ENCODE measurements at regions not wholly inside any gene's neighbourhood (a gene's known extent, or its start where the extent isn't known, plus 50 kb on each side); places are given as distances from the start of the nearest gene placed in this dataset.

DNA sequence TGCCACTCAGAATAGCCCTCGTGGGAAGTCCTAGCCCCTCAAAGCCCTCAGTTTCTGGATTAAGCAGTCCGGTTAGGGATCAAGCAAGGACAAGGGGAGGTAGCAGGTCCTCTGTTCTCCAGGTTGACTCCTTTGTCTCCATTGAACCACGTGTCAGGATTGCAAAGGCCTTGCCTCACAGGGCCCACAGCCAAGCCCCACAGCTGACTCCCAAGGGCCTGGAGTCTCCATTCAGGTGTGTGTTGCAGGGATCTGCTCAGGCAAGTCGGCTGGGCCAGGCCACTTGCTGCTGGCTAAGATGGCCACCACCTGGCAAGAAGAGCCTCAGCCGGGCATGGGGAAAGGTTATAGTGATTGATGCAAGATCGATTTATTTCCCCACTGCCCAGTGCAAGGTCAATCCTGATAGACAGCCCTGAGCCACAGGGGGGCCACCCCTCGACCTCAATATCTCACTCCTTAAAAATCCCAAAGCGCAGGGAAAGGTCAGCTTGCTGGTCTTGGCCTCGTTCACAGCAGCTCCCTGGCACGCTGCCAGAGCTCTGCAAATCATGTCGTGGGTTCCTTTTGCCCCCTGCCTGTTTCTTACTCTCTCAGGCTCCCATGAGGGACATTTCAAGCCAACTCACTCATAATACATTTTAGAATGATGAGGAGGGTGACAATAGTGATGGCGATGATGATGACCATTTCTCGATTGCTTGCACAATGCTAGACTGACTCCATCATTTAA lies 75.9 kb downstream of the EDN3 start:
- intact Hi-C loops (cut with micrococcal nuclease) = no loop called here
- H3K4me1 Mint-ChIP-seq = peaks cover 5% of the 10 kb centered on the region
- H3K36me3 Mint-ChIP-seq (ENCODE audit: low read depth) = no peaks in the 10 kb centered on the region
- H3K9me3 Mint-ChIP-seq = no peaks in the 10 kb centered on the region
- H3K4me3 Mint-ChIP-seq = no peak overlapping the region
- peaks cover 10% of the 10 kb centered on the region for H3K27me3 Mint-ChIP-seq
- DNase-seq = no peak
- no peak overlapping the region for H3K27ac Mint-ChIP-seq

DNA sequence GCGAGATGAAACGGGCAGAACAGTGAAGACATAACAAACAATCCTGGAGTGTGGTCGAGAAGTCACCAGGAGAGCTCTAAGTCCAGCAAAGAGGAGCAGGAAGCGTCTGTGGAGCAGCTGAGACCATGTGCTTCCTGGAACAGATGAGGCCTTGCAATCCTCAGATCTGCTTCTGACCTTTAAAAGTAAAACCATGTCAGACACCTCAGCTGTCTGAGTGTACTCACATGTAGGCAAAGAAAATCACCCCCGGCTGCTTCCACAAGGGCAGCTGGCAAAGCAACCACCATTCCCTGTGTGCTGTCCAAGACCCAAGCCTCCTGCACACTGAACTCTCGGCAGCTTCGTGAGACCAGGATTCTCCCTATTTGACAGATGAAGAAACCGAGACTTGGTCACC lies 76.6 kb downstream of the EDN3 start:
- intact Hi-C loops (cut with micrococcal nuclease) = no loop called here
- Mint-ChIP-seq H3K27me3 (peaks cover 10% of the 10 kb centered on the region), H3K36me3 (ENCODE audit: low read depth) (no peaks in the 10 kb centered on the region), H3K9me3 (no peaks in the 10 kb centered on the region), H3K4me1 (peaks cover 5% of the 10 kb centered on the region), H3K4me3 (no peak overlapping the region), H3K27ac (no peak overlapping the region)
- no peak for DNase-seq

DNA sequence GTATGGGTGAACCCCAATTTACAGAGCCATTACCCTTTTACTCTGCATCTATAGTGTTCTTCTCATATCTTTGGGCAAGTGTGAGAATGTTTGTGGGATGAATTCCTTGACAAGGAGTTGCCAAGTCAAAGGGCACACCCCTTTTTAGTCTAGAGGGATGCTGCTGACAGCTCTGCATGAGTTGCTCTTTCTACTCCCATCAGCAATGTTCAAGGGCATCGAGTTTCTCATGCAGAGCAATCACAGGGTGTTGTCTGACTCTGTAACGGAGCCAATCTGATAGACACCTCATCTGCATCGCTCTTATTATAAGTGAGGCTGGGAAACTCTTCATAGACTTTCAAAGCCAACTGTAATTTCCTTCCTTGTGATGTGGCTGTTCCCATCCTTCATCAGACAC lies 77.4 kb downstream of the EDN3 start:
- Mint-ChIP-seq H3K9me3 (no peaks in the 10 kb centered on the region), H3K27me3 (peaks cover 10% of the 10 kb centered on the region), H3K4me3 (no peak overlapping the region), H3K4me1 (peaks cover 5% of the 10 kb centered on the region), H3K27ac (no peak overlapping the region), H3K36me3 (ENCODE audit: low read depth) (no peaks in the 10 kb centered on the region)
- intact Hi-C loops (cut with micrococcal nuclease) = no loop called here
- DNase-seq = no peak

DNA sequence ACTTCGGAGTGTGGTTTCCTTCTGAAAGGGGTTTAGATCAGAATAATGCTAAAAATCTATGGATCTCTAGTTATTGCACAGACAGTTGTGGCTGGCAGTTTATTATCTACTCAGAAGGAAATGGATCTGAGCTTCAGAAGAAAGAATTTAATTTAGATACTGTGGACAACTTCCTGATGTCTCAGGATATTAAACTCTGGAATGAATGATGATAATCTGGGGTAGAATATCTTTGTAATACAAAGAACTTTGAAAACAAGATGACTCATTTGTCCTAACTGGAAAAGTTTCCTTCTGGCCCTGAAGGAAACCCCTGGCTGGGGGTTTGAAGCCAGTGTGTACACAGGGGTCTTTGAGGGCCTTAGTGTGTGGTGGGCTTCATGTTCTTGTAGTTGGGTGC lies 78.0 kb downstream of the EDN3 start:
- peaks cover 6% of the 10 kb centered on the region for H3K27me3 Mint-ChIP-seq
- DNase-seq = no peak
- intact Hi-C loops (cut with micrococcal nuclease) = no loop called here

DNA sequence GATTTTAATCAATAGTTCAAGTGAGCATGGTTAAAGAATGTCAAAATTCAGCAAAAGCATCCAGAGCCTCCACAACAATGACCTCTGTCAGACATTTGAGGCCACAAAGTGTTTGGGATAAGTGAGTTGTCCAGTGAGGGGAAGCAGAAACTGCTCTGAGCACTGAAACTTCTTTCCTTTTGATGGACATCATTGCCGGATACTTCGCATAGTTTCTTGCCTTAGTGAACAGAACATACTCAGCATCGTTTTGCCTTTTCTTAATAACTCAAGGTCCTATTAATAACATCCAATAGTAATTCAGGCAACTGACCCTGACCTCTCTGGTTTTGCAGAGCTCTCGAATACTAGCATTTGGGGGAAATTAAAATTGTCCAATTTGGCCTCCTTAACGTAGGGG lies 78.6 kb downstream of the EDN3 start:
- no peak overlapping the region for H3K4me3 Mint-ChIP-seq
- no peaks in the 10 kb centered on the region for H3K36me3 Mint-ChIP-seq (ENCODE audit: low read depth)
- no peaks in the 10 kb centered on the region for H3K9me3 Mint-ChIP-seq
- H3K27ac Mint-ChIP-seq = no peak overlapping the region
- no peak for DNase-seq
- peaks cover 3% of the 10 kb centered on the region for H3K27me3 Mint-ChIP-seq
- H3K4me1 Mint-ChIP-seq = peaks cover 5% of the 10 kb centered on the region
- intact Hi-C loops (cut with micrococcal nuclease) = no loop called here

More for the DNA sequence above, 78.0 kb downstream of the EDN3 start:
- no peaks in the 10 kb centered on the region for H3K36me3 Mint-ChIP-seq (ENCODE audit: low read depth)
- no peaks in the 10 kb centered on the region for H3K9me3 Mint-ChIP-seq
- H3K4me3 Mint-ChIP-seq = no peak overlapping the region
- H3K4me1 Mint-ChIP-seq = peaks cover 5% of the 10 kb centered on the region
- no peak overlapping the region for H3K27ac Mint-ChIP-seq

DNA sequence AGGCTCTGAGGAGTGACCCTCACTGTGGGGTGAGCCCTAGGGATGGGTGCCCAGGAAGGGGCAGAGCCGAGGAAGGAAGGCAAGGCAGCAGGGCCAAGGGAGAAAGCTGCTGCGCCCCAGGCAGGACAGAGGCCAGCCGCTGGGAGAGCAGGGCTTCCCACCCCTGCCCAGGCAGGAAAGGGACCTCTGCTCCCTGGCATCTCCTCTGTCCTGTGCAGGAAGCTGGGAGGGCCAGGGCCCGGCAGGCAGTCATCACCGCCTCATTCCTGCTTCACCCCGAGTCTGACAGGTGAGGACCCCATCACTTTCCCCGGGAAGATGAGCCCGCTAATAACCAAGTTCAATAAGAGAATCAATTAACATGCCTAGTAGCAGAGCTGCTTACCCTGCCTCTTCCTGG lies 81.3 kb downstream of the EDN3 start:
- Mint-ChIP-seq H3K4me1 (peaks cover 11% of the 10 kb centered on the region), H3K4me3 (no peak overlapping the region), H3K27ac (no peak overlapping the region), H3K27me3 (no peaks in the 10 kb centered on the region), H3K36me3 (ENCODE audit: low read depth) (no peaks in the 10 kb centered on the region), H3K9me3 (no peaks in the 10 kb centered on the region)
- DNase-seq = no peak
- intact Hi-C loops (cut with micrococcal nuclease) = no loop called here

DNA sequence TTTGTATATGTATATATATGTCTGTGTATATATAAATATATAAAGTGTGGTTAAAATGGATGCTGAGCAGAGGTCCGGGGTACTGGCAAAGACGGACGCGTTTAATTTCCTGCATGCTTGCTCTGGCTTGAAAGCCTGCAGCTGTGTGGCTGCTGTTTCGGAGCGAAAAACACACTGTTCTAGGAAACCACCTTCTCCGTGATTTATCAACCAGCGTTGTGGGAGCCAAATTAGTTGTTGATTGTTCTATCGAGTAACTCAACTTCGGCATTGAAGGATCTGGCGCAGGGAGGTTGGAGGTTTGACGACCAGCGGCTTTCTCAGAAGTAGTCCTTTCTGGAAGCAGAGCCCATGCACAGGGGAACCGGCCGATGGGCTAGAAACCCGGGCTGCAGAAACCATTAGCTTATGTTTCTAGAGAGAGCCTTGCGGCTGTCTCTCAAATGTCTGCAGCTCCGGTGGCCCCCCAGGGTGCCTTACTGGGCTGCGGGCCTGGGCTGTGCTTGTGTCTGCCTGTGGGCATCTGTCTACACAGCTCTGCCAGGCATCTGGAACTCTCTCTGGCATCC lies 81.8 kb downstream of the EDN3 start:
- no peak overlapping the region for H3K27ac Mint-ChIP-seq
- H3K27me3 Mint-ChIP-seq = no peaks in the 10 kb centered on the region
- no peaks in the 10 kb centered on the region for H3K9me3 Mint-ChIP-seq
- no peaks in the 10 kb centered on the region for H3K36me3 Mint-ChIP-seq (ENCODE audit: low read depth)
- intact Hi-C loops (cut with micrococcal nuclease) = no loop called here
- no peak for DNase-seq
- peaks cover 7% of the 10 kb centered on the region for H3K4me1 Mint-ChIP-seq
- H3K4me3 Mint-ChIP-seq = no peak overlapping the region

DNA sequence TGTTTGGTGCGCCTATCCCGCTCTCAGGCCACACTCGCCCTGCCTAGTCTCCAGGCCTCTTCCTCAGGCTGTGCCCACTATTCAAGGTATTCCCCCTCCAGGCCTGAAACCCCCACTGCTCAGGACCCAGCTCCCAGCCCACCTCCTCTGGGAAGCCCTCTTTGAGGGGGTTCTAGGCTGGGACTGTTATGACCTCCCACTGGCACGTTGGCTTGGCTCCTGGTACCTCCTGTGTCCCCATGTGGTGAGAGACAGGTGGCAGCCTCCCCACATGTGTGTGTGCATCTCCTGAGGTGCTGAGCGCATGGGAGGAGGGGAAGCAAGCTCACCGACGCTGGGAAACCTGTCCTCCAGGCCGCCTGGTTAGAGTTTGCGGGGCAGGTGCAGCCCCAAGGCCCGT lies 82.5 kb downstream of the EDN3 start:
- no peaks in the 10 kb centered on the region for H3K27me3 Mint-ChIP-seq
- H3K4me3 Mint-ChIP-seq = no peak overlapping the region
- no peak for DNase-seq
- no peaks in the 10 kb centered on the region for H3K9me3 Mint-ChIP-seq
- peaks cover 7% of the 10 kb centered on the region for H3K4me1 Mint-ChIP-seq
- no peaks in the 10 kb centered on the region for H3K36me3 Mint-ChIP-seq (ENCODE audit: low read depth)
- intact Hi-C loops (cut with micrococcal nuclease) = no loop called here
- no peak overlapping the region for H3K27ac Mint-ChIP-seq

DNA sequence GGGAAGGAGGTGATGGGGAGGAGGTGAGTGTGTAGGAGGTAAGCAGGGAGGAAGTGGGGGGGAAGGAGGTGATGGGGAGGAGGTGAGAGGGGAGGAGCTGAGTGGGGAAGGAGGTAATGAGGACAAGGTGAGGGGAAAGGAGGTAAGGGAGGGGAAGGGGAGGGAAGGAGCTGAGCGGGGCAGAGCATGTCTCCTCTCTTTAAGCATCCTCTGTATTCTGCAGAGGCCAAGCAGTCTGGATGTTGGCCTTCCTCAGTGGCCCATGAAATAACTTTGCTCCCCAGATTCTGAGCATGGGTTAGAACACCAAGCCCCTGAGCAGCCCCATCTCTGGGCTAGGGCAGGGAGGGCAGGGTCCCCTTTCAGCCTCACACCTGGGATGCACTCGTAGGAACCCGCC lies 84.6 kb downstream of the EDN3 start:
- intact Hi-C loops (cut with micrococcal nuclease) = no loop called here
- H3K27ac Mint-ChIP-seq = no peak overlapping the region

DNA sequence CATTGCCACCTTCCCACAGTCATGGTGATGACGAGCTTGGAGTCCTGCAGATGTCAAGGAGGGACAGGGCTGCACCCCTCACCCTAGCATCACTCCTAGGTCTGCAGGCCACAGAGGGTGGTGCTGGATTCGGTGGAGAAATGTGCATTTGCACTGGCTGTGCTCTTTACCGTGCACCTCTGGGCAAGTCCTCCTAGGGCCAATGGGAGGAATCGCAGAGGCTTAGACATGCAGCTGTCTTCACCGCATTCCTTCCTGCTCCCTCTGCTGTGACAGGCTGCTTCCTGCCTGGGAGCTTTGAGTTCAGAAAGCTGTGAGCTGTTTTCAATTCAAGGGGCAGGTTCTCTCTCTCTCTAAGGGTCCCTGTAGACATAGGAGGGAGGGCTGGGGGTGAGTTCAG lies 85.1 kb downstream of the EDN3 start:
- intact Hi-C loops (cut with micrococcal nuclease) = no loop called here
- peaks cover 7% of the 10 kb centered on the region for H3K4me1 Mint-ChIP-seq
- no peaks in the 10 kb centered on the region for H3K27me3 Mint-ChIP-seq
- H3K4me3 Mint-ChIP-seq = no peak overlapping the region
- no peak overlapping the region for H3K27ac Mint-ChIP-seq
- H3K36me3 Mint-ChIP-seq (ENCODE audit: low read depth) = no peaks in the 10 kb centered on the region
- H3K9me3 Mint-ChIP-seq = no peaks in the 10 kb centered on the region
- DNase-seq = peak; percentile 64

More for the DNA sequence above, 84.6 kb downstream of the EDN3 start:
- Mint-ChIP-seq H3K9me3 (no peaks in the 10 kb centered on the region), H3K4me3 (no peak overlapping the region), H3K36me3 (ENCODE audit: low read depth) (no peaks in the 10 kb centered on the region), H3K4me1 (peaks cover 7% of the 10 kb centered on the region), H3K27me3 (no peaks in the 10 kb centered on the region)
- DNase-seq = no peak

DNA sequence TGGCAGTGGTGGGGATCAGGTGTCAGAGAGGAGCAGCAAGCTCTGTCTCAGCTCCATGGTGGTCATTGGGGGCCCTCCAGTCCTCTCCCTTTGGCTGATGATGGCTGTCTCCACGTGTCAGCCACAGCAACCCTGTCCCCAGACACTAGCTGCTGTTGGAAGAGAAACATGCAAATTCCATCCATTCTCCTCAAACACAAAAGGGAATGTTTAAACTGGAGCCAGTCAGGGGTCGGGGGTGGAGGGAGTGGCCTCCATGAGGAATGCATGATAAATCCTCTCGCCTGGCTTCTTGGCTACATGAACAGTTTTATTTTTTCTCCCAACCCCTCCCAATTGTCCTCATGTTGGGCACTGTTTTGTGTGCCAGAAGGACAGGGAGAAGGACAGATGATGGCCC lies 86.4 kb downstream of the EDN3 start:
- Mint-ChIP-seq H3K9me3 (no peaks in the 10 kb centered on the region), H3K36me3 (ENCODE audit: low read depth) (no peaks in the 10 kb centered on the region), H3K27ac (no peak overlapping the region), H3K4me3 (no peak overlapping the region), H3K4me1 (peaks cover 7% of the 10 kb centered on the region), H3K27me3 (peaks cover 2% of the 10 kb centered on the region)
- intact Hi-C loops (cut with micrococcal nuclease) = no loop called here
- DNase-seq = no peak

DNA sequence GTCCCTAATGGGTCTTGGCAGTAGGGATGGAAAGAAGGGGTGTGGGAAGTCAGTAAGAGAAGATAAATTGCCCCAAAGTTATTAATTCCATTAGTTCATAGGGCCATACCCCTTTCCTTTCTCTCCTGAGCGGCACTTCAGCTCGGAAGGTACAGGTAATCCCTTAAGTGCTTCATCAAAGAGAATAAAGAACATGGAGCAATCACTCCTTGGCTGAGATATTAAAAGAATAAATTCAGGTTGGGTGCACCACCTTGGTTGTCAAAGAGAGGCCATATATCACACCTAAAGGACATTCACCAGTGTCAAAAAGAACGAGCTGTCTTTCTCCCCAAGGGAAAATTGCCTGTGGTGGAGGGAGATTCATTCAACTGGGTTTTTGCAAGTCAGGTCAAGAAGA lies 87.5 kb downstream of the EDN3 start:
- Mint-ChIP-seq H3K9me3 (no peaks in the 10 kb centered on the region), H3K27ac (no peak overlapping the region), H3K4me1 (peaks cover 7% of the 10 kb centered on the region)

DNA sequence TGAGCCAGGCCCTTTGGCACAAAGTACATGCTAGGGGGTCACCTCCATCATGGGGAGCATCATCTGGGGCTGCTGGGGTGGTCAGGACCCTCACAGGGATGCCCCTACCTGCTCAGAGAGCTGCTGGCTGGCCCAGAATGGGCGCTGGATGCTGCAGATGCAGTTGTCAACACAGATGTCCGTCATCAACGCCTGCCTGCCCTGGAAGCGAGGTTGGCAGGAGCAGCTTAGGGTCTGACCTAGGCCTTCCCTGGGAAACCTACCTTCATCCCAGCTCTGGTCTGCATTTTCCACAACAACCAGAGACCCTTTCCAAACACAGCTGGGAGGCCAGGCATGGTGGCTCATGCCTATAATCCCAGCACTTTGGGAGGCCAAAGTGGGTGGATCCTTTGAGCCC lies 88.0 kb downstream of the EDN3 start:
- Mint-ChIP-seq H3K27ac (no peak overlapping the region), H3K36me3 (ENCODE audit: low read depth) (no peaks in the 10 kb centered on the region), H3K27me3 (peaks cover 6% of the 10 kb centered on the region), H3K9me3 (peaks cover 5% of the 10 kb centered on the region), H3K4me3 (no peak overlapping the region), H3K4me1 (peaks cover 7% of the 10 kb centered on the region)
- intact Hi-C loops (cut with micrococcal nuclease) = no loop called here
- DNase-seq = no peak

More for the DNA sequence above, 87.5 kb downstream of the EDN3 start:
- no peak overlapping the region for H3K4me3 Mint-ChIP-seq
- H3K27me3 Mint-ChIP-seq = peaks cover 2% of the 10 kb centered on the region
- no peak for DNase-seq
- no peaks in the 10 kb centered on the region for H3K36me3 Mint-ChIP-seq (ENCODE audit: low read depth)
- intact Hi-C loops (cut with micrococcal nuclease) = no loop called here

DNA sequence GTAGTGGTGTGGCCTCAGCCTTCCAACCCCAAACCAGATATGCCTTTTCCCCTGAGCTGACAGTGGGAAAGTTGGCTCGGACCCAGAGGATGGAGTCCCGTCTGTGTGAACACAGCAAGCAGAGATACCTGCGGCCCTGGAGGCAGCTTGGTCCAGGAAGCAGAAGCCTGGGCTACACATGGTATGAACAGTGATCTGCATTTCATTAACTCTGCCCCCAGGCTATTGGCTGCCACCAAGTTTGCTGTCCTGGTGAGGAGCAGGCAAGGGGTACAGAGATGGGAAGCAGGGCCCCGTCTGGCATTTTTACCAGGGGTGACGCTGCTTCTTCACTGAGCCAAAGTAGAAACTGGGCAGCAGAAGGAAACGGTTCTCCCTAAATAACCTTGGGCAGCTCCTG lies 90.0 kb downstream of the EDN3 start:
- Mint-ChIP-seq H3K36me3 (ENCODE audit: low read depth) (no peaks in the 10 kb centered on the region), H3K27ac (no peak overlapping the region), H3K9me3 (peaks cover 5% of the 10 kb centered on the region), H3K4me1 (peaks cover 5% of the 10 kb centered on the region), H3K4me3 (no peak overlapping the region), H3K27me3 (peaks cover 10% of the 10 kb centered on the region)
- no peak for DNase-seq
- intact Hi-C loops (cut with micrococcal nuclease) = no loop called here

DNA sequence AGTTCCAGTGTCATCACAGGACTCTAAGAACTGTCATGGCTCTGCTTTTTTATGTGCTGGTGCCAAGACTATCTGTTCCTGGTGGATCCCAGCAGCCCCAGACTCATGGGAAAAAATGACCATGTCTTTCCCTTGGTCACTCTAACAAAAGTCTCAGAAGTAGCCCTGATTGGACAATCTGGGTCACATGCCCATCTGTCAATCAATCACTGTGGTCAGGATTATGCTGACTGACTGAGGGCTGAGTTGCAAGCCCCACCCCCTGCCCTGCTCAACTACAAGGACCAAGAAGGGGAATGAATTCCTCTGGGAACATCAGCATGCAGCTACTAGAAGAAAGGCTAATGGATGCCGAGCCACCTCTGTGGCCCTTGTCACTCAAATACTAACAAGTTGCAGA lies 91.6 kb downstream of the EDN3 start:
- Mint-ChIP-seq H3K27me3 (peaks cover 10% of the 10 kb centered on the region), H3K4me1 (no peaks in the 10 kb centered on the region), H3K9me3 (peaks cover 5% of the 10 kb centered on the region), H3K4me3 (no peak overlapping the region), H3K27ac (no peak overlapping the region), H3K36me3 (ENCODE audit: low read depth) (no peaks in the 10 kb centered on the region)
- DNase-seq = no peak
- intact Hi-C loops (cut with micrococcal nuclease) = no loop called here

Data from activated CD4-positive, alpha-beta T cell treated with anti-CD3 and anti-CD28 coated beads, Interleukin-2, amount 10 ng/mL, durations not matched to agents 24 days and 14 days (primary cell).